IMR-90 (cell line): ENCODE measurements at regions not wholly inside any gene's neighbourhood (a gene's known extent, or its start where the extent isn't known, plus 50 kb on each side); places are given as distances from the start of the nearest gene placed in this dataset.

Experiments
- ATAC-seq: fragments of 200-7000 bp; cut with Tn5 transposase; 2 replicates; pipeline ENCODE4 v1.9.1; 2020; ENCODE audit warnings: low read depth, mild to moderate bottlenecking, moderate library complexity
- BruUV-seq: library from RNA; stranded (reverse); fragments of 400-500 nt; replicated peaks from 2 replicates; lab custom pipeline; 2021; lab: Mats Ljungman, UMichigan
- CTCF ChIA-PET: fragments of 300-600 bp; formaldehyde crosslinking; extraction: SDS; loops from one replicate; lab custom pipeline; 2021; ENCODE audit warnings: antibody characterized with exemption; lab: Yijun Ruan, JAX
- POLR2A ChIA-PET: fragments of 300-600 bp; sonication (Branson Sonifier 250); formaldehyde crosslinking; loops from one replicate; lab custom pipeline; 2022; ENCODE audit warnings: antibody characterized with exemption; ENCODE audit not compliant: unreplicated experiment; lab: Charles Lee
- DNase-seq: peaks from one replicate; pipeline ENCODE4 v3.0.0; 2013
- H2AFZ ChIP-seq: replicated peaks from 2 replicates; pipeline ENCODE3; 2013; ENCODE audit warnings: low read length, mild to moderate bottlenecking; ENCODE audit not compliant: poor library complexity
- H2AK5ac ChIP-seq: 2 replicates; pipeline ENCODE4 v1.6.1; 2013; ENCODE audit warnings: low read depth, low read length, inconsistent platforms
- H2AK9ac ChIP-seq: replicated peaks from 2 replicates; pipeline ENCODE3; 2013; ENCODE audit warnings: mild to moderate bottlenecking, low read depth, low read length, moderate library complexity; ENCODE audit not compliant: poor library complexity
- H2BK120ac ChIP-seq: 2 replicates; pipeline ENCODE4 v1.6.1; 2013; ENCODE audit warnings: low read depth, low read length, inconsistent platforms
- H2BK15ac ChIP-seq: 3 replicates; pipeline ENCODE4 v1.6.1; 2013; ENCODE audit warnings: low read depth, low read length, inconsistent platforms
- H2BK20ac ChIP-seq: 2 replicates; pipeline ENCODE4 v1.6.1; 2013; ENCODE audit warnings: low read depth, mild to moderate bottlenecking, inconsistent platforms, low read length, moderate library complexity
- H2BK5ac ChIP-seq: 2 replicates; pipeline ENCODE4 v1.6.1; 2013; ENCODE audit warnings: mild to moderate bottlenecking, low read depth, low read length, inconsistent platforms; ENCODE audit not compliant: poor library complexity, severe bottlenecking
- H3K14ac ChIP-seq: replicated peaks from 2 replicates; pipeline ENCODE4 v1.6.1; 2013; ENCODE audit warnings: low read depth, low read length, inconsistent platforms
- H3K18ac ChIP-seq: 2 replicates; pipeline ENCODE4 v1.6.1; 2013; ENCODE audit warnings: low read depth, low read length, control low read depth
- H3K23ac ChIP-seq: 2 replicates; pipeline ENCODE4 v1.6.1; 2013; ENCODE audit warnings: low read depth, low read length, inconsistent platforms
- H3K27ac ChIP-seq: 2 replicates; pipeline ENCODE4 v1.5.1; 2013; ENCODE audit warnings: mild to moderate bottlenecking, control low read depth, low read length; ENCODE audit not compliant: insufficient read depth
- H3K27me3 ChIP-seq: 2 replicates; pipeline ENCODE4 v1.6.1; 2013; ENCODE audit warnings: low read length; ENCODE audit not compliant: control insufficient read depth, insufficient read depth
- H3K36me3 ChIP-seq: 2 replicates; pipeline ENCODE4 v1.6.1; 2013; ENCODE audit warnings: low read length, mixed read lengths; ENCODE audit not compliant: control insufficient read depth, insufficient read depth
- H3K4ac ChIP-seq: 2 replicates; pipeline ENCODE4 v1.6.1; 2013; ENCODE audit warnings: low read depth, low read length, inconsistent platforms
- H3K4me1 ChIP-seq: 2 replicates; pipeline ENCODE4 v1.6.1; 2013; ENCODE audit warnings: low read length, mixed read lengths; ENCODE audit not compliant: control insufficient read depth, insufficient read depth
- H3K4me2 ChIP-seq: 2 replicates; pipeline ENCODE4 v1.6.1; 2013; ENCODE audit warnings: low read depth, mild to moderate bottlenecking, control low read depth, low read length, moderate library complexity
- H3K4me3 ChIP-seq: 2 replicates; pipeline ENCODE4 v1.5.1; 2013; ENCODE audit warnings: low read depth, mild to moderate bottlenecking, control low read depth, low read length, moderate library complexity; ENCODE audit not compliant: insufficient read depth
- H3K56ac ChIP-seq: 2 replicates; pipeline ENCODE4 v1.6.1; 2013; ENCODE audit warnings: low read length, inconsistent platforms; ENCODE audit not compliant: insufficient read depth; ENCODE audit errors: extremely low read depth
- H3K79me1 ChIP-seq, 2 experiments: 2 replicates each; pipeline ENCODE4 v1.6.1; 2013; ENCODE audit warnings: low read length in 2 of 2, inconsistent platforms in 1 of 2, low read depth in 1 of 2
- H3K9ac ChIP-seq: 2 replicates; pipeline ENCODE4 v1.6.1; 2013; ENCODE audit warnings: low read depth, low read length, control low read depth
- H3K9me1 ChIP-seq: 2 replicates; pipeline ENCODE4 v1.6.1; 2013; ENCODE audit warnings: low read length, inconsistent platforms; ENCODE audit not compliant: insufficient read depth
- H3K9me3 ChIP-seq: 2 replicates; pipeline ENCODE4 v1.6.1; 2013; ENCODE audit warnings: low read length; ENCODE audit not compliant: control insufficient read depth, insufficient read depth
- H4K20me1 ChIP-seq: 2 replicates; pipeline ENCODE4 v1.6.1; 2013; ENCODE audit warnings: low read length, inconsistent platforms; ENCODE audit not compliant: insufficient read depth
- H4K5ac ChIP-seq: 2 replicates; pipeline ENCODE4 v1.6.1; 2013; ENCODE audit warnings: mild to moderate bottlenecking, low read depth, low read length, control low read depth
- H4K8ac ChIP-seq, 2 experiments: 2 replicates each; pipeline ENCODE4 v1.6.1; 2013; ENCODE audit warnings: low read depth in 2 of 2, low read length in 2 of 2, control low read depth in 1 of 2, inconsistent platforms in 1 of 2
- H4K91ac ChIP-seq: 2 replicates; pipeline ENCODE4 v1.6.1; 2013; ENCODE audit warnings: low read depth, low read length, inconsistent platforms; ENCODE audit not compliant: insufficient read depth
- BHLHE40 ChIP-seq: fragments of 150-350 bp; IDR thresholded peaks from 2 replicates; pipeline ENCODE4 v1.6.1; 2016; ENCODE audit warnings: mild to moderate bottlenecking, low read depth, low read length
- CEBPB ChIP-seq: IDR thresholded peaks from 2 replicates; pipeline ENCODE4 v1.6.1; 2012; ENCODE audit warnings: low read depth, low read length, improper control_type of control experiment
- FOS ChIP-seq: fragments of 150-350 bp; IDR thresholded peaks from 2 replicates; pipeline ENCODE4 v1.6.1; 2016; ENCODE audit warnings: low read depth, low read length
- MAFK ChIP-seq: IDR thresholded peaks from 2 replicates; pipeline ENCODE4 v1.6.1; 2012; ENCODE audit warnings: low read depth, low read length, improper control_type of control experiment
- MAZ ChIP-seq: IDR thresholded peaks from 2 replicates; pipeline ENCODE4 v1.6.1; 2012; ENCODE audit warnings: low read depth, mild to moderate bottlenecking, low read length, improper control_type of control experiment, moderate library complexity, borderline replicate concordance
- MXI1 ChIP-seq: IDR thresholded peaks from 2 replicates; pipeline ENCODE4 v1.6.1; 2012; ENCODE audit warnings: low read depth, mild to moderate bottlenecking, low read length, moderate library complexity, borderline replicate concordance
- NFE2L2 ChIP-seq: fragments of 150-350 bp; IDR thresholded peaks from 2 replicates; pipeline ENCODE4 v1.6.1; 2016; ENCODE audit warnings: low read depth, mild to moderate bottlenecking, low read length
- POLR2A ChIP-seq: IDR thresholded peaks from 2 replicates; pipeline ENCODE4 v1.6.1; 2012; ENCODE audit warnings: mild to moderate bottlenecking, low read depth, low read length
- RAD21 ChIP-seq: IDR thresholded peaks from 2 replicates; pipeline ENCODE4 v1.6.1; 2012; ENCODE audit warnings: low read length, improper control_type of control experiment
- RCOR1 ChIP-seq: IDR thresholded peaks from 2 replicates; pipeline ENCODE4 v1.6.1; 2012; ENCODE audit warnings: mild to moderate bottlenecking, low read length, improper control_type of control experiment; ENCODE audit not compliant: insufficient replicate concordance
- RFX5 ChIP-seq: IDR thresholded peaks from 2 replicates; pipeline ENCODE4 v1.8.0; 2012; ENCODE audit warnings: low read depth, mild to moderate bottlenecking, low read length, moderate library complexity
- SMC3 ChIP-seq: fragments of 150-350 bp; IDR thresholded peaks from 2 replicates; pipeline ENCODE4 v1.6.1; 2016; ENCODE audit warnings: low read depth, mild to moderate bottlenecking, antibody characterized with exemption, low read length, moderate library complexity
- WGBS, 2 experiments: methylation state at CpG; one replicate each; pipeline versions ENCODE4 v1.1.5 to v1.1.7; 2013; ENCODE audit warnings: missing lambda C conversion rate in 2 of 2; ENCODE audit not compliant: insufficient read length in 1 of 2; ENCODE audit errors: extremely low coverage in 2 of 2; 5-methylcytosine and 5-hydroxymethylcytosine counted together
- dilution Hi-C: fragments of 300-500 bp; cut with HindIII; formaldehyde crosslinking; loops from one replicate; pipeline ENCODE4 v1.14.3; 2018; ENCODE audit warnings: low sequenced_read_pairs; ENCODE audit not compliant: unreplicated experiment
- in situ Hi-C: fragments of 300-500 bp; cut with MboI; formaldehyde crosslinking; loops from 3 replicates; pipeline ENCODE4 v1.14.3; 2019; ENCODE audit warnings: low sequenced_read_pairs, inconsistent platforms, mixed read lengths
- intact Hi-C: fragments of 100-400 bp; cut with micrococcal nuclease; formaldehyde crosslinking; loops from 2 replicates; pipeline ENCODE4 v1.10.0; 2022
- TF ChIP-seq, protein P1 (sequence below): fragments of 150-350 bp; IDR thresholded peaks from 2 replicates; pipeline ENCODE4 v1.6.1; 2017; ENCODE audit warnings: mild to moderate bottlenecking, antibody characterized with exemption, low read length, low read depth
- TF ChIP-seq, protein P2 (sequence below): fragments of 150-350 bp; IDR thresholded peaks from 2 replicates; pipeline ENCODE4 v1.6.1; 2016; ENCODE audit warnings: low read depth, mild to moderate bottlenecking, low read length, moderate library complexity, borderline replicate concordance
- TF ChIP-seq, protein P3 (sequence below): conservative IDR thresholded peaks from 2 replicates; pipeline ENCODE4 v1.5.1; 2012; ENCODE audit warnings: mild to moderate bottlenecking, low read depth, low read length, improper control_type of control experiment

DNA sequence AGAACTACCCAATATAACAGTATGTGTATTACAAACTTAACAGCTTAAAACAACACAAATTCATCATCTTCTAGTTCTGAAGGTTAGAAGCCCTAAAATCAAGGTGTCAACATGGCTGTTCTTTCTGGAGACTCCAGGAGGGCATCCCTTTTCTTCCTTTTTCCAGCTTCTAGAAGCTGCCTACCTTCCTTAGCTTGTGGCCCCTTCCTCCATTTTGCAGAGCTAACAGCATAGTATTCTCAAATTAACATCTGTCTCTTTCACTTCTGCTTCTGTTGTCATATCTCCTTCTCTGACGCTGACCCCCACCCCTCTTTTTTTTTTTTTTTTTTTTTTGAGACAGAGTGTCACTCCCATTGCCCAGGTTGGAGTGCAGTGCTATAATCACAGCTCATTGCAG is 52.8 kb upstream of the AKIRIN2 start:
- ChIA-PET CTCF (interaction anchor here (0.6 kb wide), 1 partner anchor 128 kb away, joined by 3 read pairs; no protein-coding TSS in a partner anchor), POLR2A (no interaction called here)
- no TSS peak for BruUV-seq
- ATAC-seq (no peak), DNase-seq (no peak)
- Histone ChIP-seq H3K9ac (no peak overlapping the region), H4K8ac (no peak overlapping the region), H2AFZ (no peak overlapping the region), H3K4me1 (peaks cover 5% of the 10 kb centered on the region; the same call in 1 of the 2 replicates), H3K14ac (no peak overlapping the region), H3K4me2 (no peak overlapping the region), H4K5ac (no peak overlapping the region), H3K9me1 (no peaks in the 10 kb centered on the region; the same call in 1 of the 2 replicates), H3K23ac (no peak overlapping the region), H2AK9ac (no peak overlapping the region), H3K27me3 (no peaks in the 10 kb centered on the region), H3K18ac (no peak overlapping the region), H2BK20ac (no peak overlapping the region), H3K36me3 (no peaks in the 10 kb centered on the region), H3K27ac (no peak overlapping the region), H3K79me1 (no peaks in the 10 kb centered on the region), H3K9me3 (no peaks in the 10 kb centered on the region), H2BK15ac (no peak overlapping the region), H2BK5ac (no peak overlapping the region), H3K4ac (no peak overlapping the region), H4K20me1 (no peaks in the 10 kb centered on the region), H4K91ac (no peak overlapping the region), H2BK120ac (no peak overlapping the region), H2AK5ac (no peak overlapping the region), H3K4me3 (no peak overlapping the region), H3K56ac (no peak overlapping the region)
- dilution Hi-C loops (no loop called here), in situ Hi-C loops (no loop called here), intact Hi-C loops (loop anchor here (5.0 kb wide), 1 partner anchor 53 kb away; the partner anchor contains the start of gene AKIRIN2)
- TF ChIP-seq FOS = no peak
- TF ChIP-seq RAD21 = no peak
- no peak for TF ChIP-seq RFX5
- TF ChIP-seq MAFK = no peak
- no peak for TF ChIP-seq MXI1
- TF ChIP-seq POLR2A = no peak
- no peak for TF ChIP-seq MAZ
- no peak for TF ChIP-seq BHLHE40
- TF ChIP-seq NFE2L2 = no peak
- TF ChIP-seq CEBPB = no peak
- TF ChIP-seq, protein P1, sequence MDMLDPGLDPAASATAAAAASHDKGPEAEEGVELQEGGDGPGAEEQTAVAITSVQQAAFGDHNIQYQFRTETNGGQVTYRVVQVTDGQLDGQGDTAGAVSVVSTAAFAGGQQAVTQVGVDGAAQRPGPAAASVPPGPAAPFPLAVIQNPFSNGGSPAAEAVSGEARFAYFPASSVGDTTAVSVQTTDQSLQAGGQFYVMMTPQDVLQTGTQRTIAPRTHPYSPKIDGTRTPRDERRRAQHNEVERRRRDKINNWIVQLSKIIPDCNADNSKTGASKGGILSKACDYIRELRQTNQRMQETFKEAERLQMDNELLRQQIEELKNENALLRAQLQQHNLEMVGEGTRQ = no peak
- TF ChIP-seq SMC3 = no peak
- TF ChIP-seq, protein P2, sequence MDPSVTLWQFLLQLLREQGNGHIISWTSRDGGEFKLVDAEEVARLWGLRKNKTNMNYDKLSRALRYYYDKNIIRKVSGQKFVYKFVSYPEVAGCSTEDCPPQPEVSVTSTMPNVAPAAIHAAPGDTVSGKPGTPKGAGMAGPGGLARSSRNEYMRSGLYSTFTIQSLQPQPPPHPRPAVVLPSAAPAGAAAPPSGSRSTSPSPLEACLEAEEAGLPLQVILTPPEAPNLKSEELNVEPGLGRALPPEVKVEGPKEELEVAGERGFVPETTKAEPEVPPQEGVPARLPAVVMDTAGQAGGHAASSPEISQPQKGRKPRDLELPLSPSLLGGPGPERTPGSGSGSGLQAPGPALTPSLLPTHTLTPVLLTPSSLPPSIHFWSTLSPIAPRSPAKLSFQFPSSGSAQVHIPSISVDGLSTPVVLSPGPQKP = no peak
- TF ChIP-seq, protein P3, sequence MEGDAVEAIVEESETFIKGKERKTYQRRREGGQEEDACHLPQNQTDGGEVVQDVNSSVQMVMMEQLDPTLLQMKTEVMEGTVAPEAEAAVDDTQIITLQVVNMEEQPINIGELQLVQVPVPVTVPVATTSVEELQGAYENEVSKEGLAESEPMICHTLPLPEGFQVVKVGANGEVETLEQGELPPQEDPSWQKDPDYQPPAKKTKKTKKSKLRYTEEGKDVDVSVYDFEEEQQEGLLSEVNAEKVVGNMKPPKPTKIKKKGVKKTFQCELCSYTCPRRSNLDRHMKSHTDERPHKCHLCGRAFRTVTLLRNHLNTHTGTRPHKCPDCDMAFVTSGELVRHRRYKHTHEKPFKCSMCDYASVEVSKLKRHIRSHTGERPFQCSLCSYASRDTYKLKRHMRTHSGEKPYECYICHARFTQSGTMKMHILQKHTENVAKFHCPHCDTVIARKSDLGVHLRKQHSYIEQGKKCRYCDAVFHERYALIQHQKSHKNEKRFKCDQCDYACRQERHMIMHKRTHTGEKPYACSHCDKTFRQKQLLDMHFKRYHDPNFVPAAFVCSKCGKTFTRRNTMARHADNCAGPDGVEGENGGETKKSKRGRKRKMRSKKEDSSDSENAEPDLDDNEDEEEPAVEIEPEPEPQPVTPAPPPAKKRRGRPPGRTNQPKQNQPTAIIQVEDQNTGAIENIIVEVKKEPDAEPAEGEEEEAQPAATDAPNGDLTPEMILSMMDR = no peak
- no peak for TF ChIP-seq RCOR1
- no CpG with 5 or more reads among the region's 1 CpG for WGBS, 2 experiments
